ENCODE measurements at regions not wholly inside any gene's neighbourhood (a gene's known extent, or its start where the extent isn't known, plus 50 kb on each side); places are given as distances from the start of the nearest gene placed in this dataset.

DNA sequence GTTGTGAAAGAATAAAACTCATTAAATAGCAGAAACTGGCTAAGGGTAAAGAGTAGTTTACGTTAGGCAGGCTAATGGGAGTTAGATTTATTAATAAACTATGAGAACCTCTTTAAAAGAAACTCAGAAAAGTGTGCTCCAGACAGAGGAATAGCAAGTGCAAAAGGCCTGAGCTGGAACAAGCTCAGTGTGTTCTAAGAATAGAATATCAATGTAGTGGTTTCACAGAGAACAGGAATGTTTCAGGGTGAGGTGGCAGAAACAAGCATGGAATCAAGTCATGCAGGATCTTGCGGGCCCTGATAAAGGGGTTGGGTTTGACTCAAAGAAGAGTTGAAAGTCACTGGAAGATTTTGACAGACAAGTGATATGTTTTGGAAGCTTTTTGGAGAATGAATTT is 164.0 kb upstream of the HS3ST3A1 start:
- ChIA-PET CTCF (no interaction called here), POLR2A (no interaction called here)
- no peaks in the 10 kb centered on the region for H3K4me1 Mint-ChIP-seq
- H3K9me3 Mint-ChIP-seq: peaks cover 33% of the 10 kb centered on the region
- H3K27me3 Mint-ChIP-seq (ENCODE audit: low read depth): no peaks in the 10 kb centered on the region; the same call in 1 of the 2 replicates
- H3K4me3 Mint-ChIP-seq: no peak overlapping the region
- peaks cover 19% of the 10 kb centered on the region for H3K36me3 Mint-ChIP-seq
- no peak overlapping the region for H3K27ac Mint-ChIP-seq
- DNase-seq (ENCODE audit: low spot score) (no peak), ATAC-seq (no peak)
- TF ChIP-seq, protein P1, sequence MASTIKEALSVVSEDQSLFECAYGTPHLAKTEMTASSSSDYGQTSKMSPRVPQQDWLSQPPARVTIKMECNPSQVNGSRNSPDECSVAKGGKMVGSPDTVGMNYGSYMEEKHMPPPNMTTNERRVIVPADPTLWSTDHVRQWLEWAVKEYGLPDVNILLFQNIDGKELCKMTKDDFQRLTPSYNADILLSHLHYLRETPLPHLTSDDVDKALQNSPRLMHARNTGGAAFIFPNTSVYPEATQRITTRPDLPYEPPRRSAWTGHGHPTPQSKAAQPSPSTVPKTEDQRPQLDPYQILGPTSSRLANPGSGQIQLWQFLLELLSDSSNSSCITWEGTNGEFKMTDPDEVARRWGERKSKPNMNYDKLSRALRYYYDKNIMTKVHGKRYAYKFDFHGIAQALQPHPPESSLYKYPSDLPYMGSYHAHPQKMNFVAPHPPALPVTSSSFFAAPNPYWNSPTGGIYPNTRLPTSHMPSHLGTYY (CRISPR knock-in tag; IDR thresholded peaks at IDR 0.05): no peak
- TF ChIP-seq IRF2 (CRISPR knock-in tag; IDR thresholded peaks at IDR 0.05; ENCODE audit: borderline replicate concordance, low read depth) (no peak), ZNF121 (CRISPR knock-in tag; IDR thresholded peaks at IDR 0.05) (no peak), ZBTB43 (CRISPR knock-in tag; IDR thresholded peaks at IDR 0.05) (no peak)

DNA sequence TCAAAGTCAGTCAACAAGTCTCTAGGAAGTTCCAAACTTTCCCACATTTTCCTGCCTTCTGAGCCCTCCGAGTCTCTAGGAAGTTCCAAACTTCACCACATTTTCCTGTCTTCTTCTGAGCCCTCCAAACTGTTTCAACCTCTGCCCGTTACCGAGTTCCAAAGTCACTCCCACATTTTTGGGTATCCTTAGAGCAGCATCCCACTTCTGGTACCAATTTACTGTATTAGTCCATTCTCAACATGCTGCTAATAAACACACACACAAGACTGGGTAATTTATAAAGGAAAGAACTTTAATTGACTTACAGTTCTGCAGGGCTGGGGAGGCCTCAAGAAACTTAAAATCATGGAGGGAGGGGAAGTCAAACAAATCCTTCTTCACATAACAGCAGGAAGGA is 169.0 kb upstream of the HS3ST3A1 start:
- Mint-ChIP-seq H3K27me3 (ENCODE audit: low read depth) (peaks cover 3% of the 10 kb centered on the region), H3K27ac (no peak overlapping the region), H3K4me1 (no peaks in the 10 kb centered on the region), H3K4me3 (no peak overlapping the region), H3K36me3 (peaks cover 41% of the 10 kb centered on the region), H3K9me3 (peaks cover 52% of the 10 kb centered on the region)
- ChIA-PET CTCF (no interaction called here), POLR2A (no interaction called here)
- TF ChIP-seq CBFB (CRISPR knock-in tag; IDR thresholded peaks at IDR 0.05; ENCODE audit: low read depth): no peak
- TF ChIP-seq ZNF396 (CRISPR knock-in tag; IDR thresholded peaks at IDR 0.05; ENCODE audit: borderline replicate concordance): no peak
- no peak for TF ChIP-seq ETV6 (CRISPR knock-in tag; IDR thresholded peaks at IDR 0.05)
- no peak for TF ChIP-seq PRRX2 (CRISPR knock-in tag; IDR thresholded peaks at IDR 0.05)
- no peak for DNase-seq (ENCODE audit: low spot score)
- no peak for ATAC-seq

DNA sequence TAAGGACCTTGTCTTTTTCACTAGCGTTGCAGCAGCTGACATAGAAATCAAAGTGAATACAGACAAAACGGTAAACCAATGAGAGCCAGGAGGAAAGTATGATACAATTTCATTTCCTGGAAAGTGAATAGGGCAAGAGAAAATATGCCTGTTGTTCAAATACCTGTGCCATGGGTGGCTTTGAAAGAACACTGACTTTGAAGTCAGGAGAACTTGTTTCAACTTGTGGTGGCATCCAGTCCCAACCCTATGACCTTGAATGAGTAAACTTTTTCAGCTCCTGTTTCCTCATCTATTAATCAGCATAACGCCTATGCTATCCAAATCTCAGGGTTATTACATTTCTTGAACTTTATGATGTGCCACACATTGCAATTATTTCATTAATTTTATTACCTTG is 173.7 kb upstream of the HS3ST3A1 start:
- Mint-ChIP-seq H3K4me1 (no peaks in the 10 kb centered on the region), H3K9me3 (peaks cover 49% of the 10 kb centered on the region), H3K27ac (no peak overlapping the region), H3K4me3 (no peak overlapping the region), H3K36me3 (peaks cover 39% of the 10 kb centered on the region), H3K27me3 (ENCODE audit: low read depth) (peaks cover 3% of the 10 kb centered on the region)
- DNase-seq (ENCODE audit: low spot score): no peak
- ChIA-PET POLR2A (no interaction called here), CTCF (no interaction called here)
- ATAC-seq: no peak
- TF ChIP-seq, protein P2, sequence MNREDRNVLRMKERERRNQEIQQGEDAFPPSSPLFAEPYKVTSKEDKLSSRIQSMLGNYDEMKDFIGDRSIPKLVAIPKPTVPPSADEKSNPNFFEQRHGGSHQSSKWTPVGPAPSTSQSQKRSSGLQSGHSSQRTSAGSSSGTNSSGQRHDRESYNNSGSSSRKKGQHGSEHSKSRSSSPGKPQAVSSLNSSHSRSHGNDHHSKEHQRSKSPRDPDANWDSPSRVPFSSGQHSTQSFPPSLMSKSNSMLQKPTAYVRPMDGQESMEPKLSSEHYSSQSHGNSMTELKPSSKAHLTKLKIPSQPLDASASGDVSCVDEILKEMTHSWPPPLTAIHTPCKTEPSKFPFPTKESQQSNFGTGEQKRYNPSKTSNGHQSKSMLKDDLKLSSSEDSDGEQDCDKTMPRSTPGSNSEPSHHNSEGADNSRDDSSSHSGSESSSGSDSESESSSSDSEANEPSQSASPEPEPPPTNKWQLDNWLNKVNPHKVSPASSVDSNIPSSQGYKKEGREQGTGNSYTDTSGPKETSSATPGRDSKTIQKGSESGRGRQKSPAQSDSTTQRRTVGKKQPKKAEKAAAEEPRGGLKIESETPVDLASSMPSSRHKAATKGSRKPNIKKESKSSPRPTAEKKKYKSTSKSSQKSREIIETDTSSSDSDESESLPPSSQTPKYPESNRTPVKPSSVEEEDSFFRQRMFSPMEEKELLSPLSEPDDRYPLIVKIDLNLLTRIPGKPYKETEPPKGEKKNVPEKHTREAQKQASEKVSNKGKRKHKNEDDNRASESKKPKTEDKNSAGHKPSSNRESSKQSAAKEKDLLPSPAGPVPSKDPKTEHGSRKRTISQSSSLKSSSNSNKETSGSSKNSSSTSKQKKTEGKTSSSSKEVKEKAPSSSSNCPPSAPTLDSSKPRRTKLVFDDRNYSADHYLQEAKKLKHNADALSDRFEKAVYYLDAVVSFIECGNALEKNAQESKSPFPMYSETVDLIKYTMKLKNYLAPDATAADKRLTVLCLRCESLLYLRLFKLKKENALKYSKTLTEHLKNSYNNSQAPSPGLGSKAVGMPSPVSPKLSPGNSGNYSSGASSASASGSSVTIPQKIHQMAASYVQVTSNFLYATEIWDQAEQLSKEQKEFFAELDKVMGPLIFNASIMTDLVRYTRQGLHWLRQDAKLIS (CRISPR knock-in tag; IDR thresholded peaks at IDR 0.05; ENCODE audit: borderline replicate concordance): no peak
- TF ChIP-seq FOXP1 (CRISPR knock-in tag; IDR thresholded peaks at IDR 0.05; ENCODE audit: borderline replicate concordance) (no peak), SMAD3 (CRISPR knock-in tag; IDR thresholded peaks at IDR 0.05; ENCODE audit: borderline replicate concordance) (no peak), NR1H2 (CRISPR knock-in tag; IDR thresholded peaks at IDR 0.05) (no peak), TP53 (CRISPR knock-in tag; IDR thresholded peaks at IDR 0.05) (no peak), E2F4 (CRISPR knock-in tag; IDR thresholded peaks at IDR 0.05; ENCODE audit: borderline replicate concordance, low read depth) (no peak), MYBL2 (CRISPR knock-in tag; IDR thresholded peaks at IDR 0.05) (no peak), JUN (CRISPR knock-in tag; IDR thresholded peaks at IDR 0.05) (no peak), ZBTB21 (CRISPR knock-in tag; IDR thresholded peaks at IDR 0.05; ENCODE audit: borderline replicate concordance) (no peak), IRF2 (CRISPR knock-in tag; IDR thresholded peaks at IDR 0.05; ENCODE audit: borderline replicate concordance, low read depth) (no peak), CBFB (CRISPR knock-in tag; IDR thresholded peaks at IDR 0.05; ENCODE audit: low read depth) (no peak), ZNF423 (CRISPR knock-in tag; IDR thresholded peaks at IDR 0.05) (no peak), NFYB (CRISPR knock-in tag; conservative IDR thresholded peaks at IDR 0.05; ENCODE audit: low read depth) (no peak), SOX15 (CRISPR knock-in tag; IDR thresholded peaks at IDR 0.05) (no peak), ATF2 (CRISPR knock-in tag; IDR thresholded peaks at IDR 0.05; ENCODE audit: borderline replicate concordance, low read depth) (no peak)
- TF ChIP-seq, protein P3, sequence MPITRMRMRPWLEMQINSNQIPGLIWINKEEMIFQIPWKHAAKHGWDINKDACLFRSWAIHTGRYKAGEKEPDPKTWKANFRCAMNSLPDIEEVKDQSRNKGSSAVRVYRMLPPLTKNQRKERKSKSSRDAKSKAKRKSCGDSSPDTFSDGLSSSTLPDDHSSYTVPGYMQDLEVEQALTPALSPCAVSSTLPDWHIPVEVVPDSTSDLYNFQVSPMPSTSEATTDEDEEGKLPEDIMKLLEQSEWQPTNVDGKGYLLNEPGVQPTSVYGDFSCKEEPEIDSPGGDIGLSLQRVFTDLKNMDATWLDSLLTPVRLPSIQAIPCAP (CRISPR knock-in tag; IDR thresholded peaks at IDR 0.05): no peak
- TF ChIP-seq, protein P4, sequence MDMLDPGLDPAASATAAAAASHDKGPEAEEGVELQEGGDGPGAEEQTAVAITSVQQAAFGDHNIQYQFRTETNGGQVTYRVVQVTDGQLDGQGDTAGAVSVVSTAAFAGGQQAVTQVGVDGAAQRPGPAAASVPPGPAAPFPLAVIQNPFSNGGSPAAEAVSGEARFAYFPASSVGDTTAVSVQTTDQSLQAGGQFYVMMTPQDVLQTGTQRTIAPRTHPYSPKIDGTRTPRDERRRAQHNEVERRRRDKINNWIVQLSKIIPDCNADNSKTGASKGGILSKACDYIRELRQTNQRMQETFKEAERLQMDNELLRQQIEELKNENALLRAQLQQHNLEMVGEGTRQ (CRISPR knock-in tag; IDR thresholded peaks at IDR 0.05): no peak

Data from WTC11 (cell line).